MM.1S (cell line): ENCODE measurements at regions not wholly inside any gene's neighbourhood (a gene's known extent, or its start where the extent isn't known, plus 50 kb on each side); places are given as distances from the start of the nearest gene placed in this dataset.

ENCODE experiments used
- EZH2 ChIP-seq: fragments of 300-600 bp; sonication (generic); optimal IDR thresholded peaks from 2 replicates; pipeline ENCODE3; 2017; ENCODE audit warnings: low read depth, mild to moderate bottlenecking, antibody characterized with exemption, low read length, mixed read lengths
- EZH2phosphoT487 ChIP-seq: fragments of 300-600 bp; sonication (generic); IDR thresholded peaks from 2 replicates; pipeline ENCODE4 v1.6.1; 2018; ENCODE audit warnings: antibody characterized with exemption, low read length
- TF ChIP-seq, protein P1 (sequence below): fragments of 300-600 bp; sonication (generic); IDR thresholded peaks from 2 replicates; pipeline ENCODE4 v1.5.1; 2016; ENCODE audit warnings: antibody characterized with exemption, low read length, mixed read lengths

GRCh38 chrX:40174854-40175510 is 77.2 kb upstream of the BCOR start:
- TF ChIP-seq, protein P1, sequence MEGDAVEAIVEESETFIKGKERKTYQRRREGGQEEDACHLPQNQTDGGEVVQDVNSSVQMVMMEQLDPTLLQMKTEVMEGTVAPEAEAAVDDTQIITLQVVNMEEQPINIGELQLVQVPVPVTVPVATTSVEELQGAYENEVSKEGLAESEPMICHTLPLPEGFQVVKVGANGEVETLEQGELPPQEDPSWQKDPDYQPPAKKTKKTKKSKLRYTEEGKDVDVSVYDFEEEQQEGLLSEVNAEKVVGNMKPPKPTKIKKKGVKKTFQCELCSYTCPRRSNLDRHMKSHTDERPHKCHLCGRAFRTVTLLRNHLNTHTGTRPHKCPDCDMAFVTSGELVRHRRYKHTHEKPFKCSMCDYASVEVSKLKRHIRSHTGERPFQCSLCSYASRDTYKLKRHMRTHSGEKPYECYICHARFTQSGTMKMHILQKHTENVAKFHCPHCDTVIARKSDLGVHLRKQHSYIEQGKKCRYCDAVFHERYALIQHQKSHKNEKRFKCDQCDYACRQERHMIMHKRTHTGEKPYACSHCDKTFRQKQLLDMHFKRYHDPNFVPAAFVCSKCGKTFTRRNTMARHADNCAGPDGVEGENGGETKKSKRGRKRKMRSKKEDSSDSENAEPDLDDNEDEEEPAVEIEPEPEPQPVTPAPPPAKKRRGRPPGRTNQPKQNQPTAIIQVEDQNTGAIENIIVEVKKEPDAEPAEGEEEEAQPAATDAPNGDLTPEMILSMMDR, result no peak
- no peak for TF ChIP-seq EZH2
- TF ChIP-seq EZH2phosphoT487, result no peak
